Body of pancreas (tissue), 4 donors: ENCODE measurements at regions not wholly inside any gene's neighbourhood (a gene's known extent, or its start where the extent isn't known, plus 50 kb on each side); places are given as distances from the start of the nearest gene placed in this dataset.

Experiments
- ATAC-seq: fragments of 150-250 bp; one replicate; pipeline ENCODE4 v1.9.1; 2016
- DNase-seq, 4 donors: peaks; one replicate each; pipeline ENCODE4 v3.0.0-alpha.2; 2019
- H3K27ac ChIP-seq, 4 donors: fragments of 200-600 bp; sonication (generic); 1 replicate in 3 of 4; 2 replicates in 1 of 4; pipeline versions ENCODE4 v1.5.1 to v1.6.1; 2016 to 2019; ENCODE audit warnings: mild to moderate bottlenecking in 1 of 4, mixed read lengths in 1 of 4, moderate library complexity in 1 of 4
- H3K27me3 ChIP-seq, 2 donors: fragments of 200-600 bp; sonication (generic); one replicate each; pipeline ENCODE4 v1.6.0; 2016; ENCODE audit warnings: mild to moderate bottlenecking in 1 of 2
- H3K36me3 ChIP-seq, 2 donors: fragments of 200-600 bp; sonication (generic); replicated peaks in 1 of 2; 2 replicates each; pipeline ENCODE4 v1.5.1; 2016; ENCODE audit warnings: low read depth in 2 of 2; ENCODE audit not compliant: insufficient read depth in 1 of 2
- H3K4me1 ChIP-seq: fragments of 200-600 bp; sonication (generic); one replicate; pipeline ENCODE4 v1.6.0; 2016
- H3K4me3 ChIP-seq, 2 donors: fragments of 200-600 bp; sonication (generic); 1 replicate in 1 of 2; 2 replicates in 1 of 2; pipeline ENCODE4 v1.5.1; 2016 to 2019
- H3K9me3 ChIP-seq, 3 donors: fragments of 200-600 bp; sonication (generic); 1 replicate in 2 of 3; 2 replicates in 1 of 3; pipeline ENCODE4 v1.5.1; 2016
- POLR2A ChIP-seq, 3 donors: fragments of 450-650 bp; IDR thresholded peaks; one replicate each; pipeline ENCODE4 v1.6.1; 2016; ENCODE audit warnings: antibody characterized with exemption in 3 of 3, mild to moderate bottlenecking in 2 of 3
- WGBS, 2 donors: methylation state at CpG; one replicate each; pipeline ENCODE4 v1.1.5; 2017; 5-methylcytosine and 5-hydroxymethylcytosine counted together
- intact Hi-C: fragments of 100-400 bp; cut with DNase I; formaldehyde crosslinking; loops from one replicate; pipeline ENCODE4 v1.15.1; 2023
- TF ChIP-seq, protein P1 (sequence below), 7 experiments: fragments of 450-650 bp in 4 of 7; fragments of 200-600 bp in 3 of 7; sonication (generic) in 3 of 7; IDR thresholded peaks; one replicate each; pipeline ENCODE4 v1.5.1; 2016 to 2019; ENCODE audit warnings: antibody characterized with exemption in 7 of 7

DNA sequence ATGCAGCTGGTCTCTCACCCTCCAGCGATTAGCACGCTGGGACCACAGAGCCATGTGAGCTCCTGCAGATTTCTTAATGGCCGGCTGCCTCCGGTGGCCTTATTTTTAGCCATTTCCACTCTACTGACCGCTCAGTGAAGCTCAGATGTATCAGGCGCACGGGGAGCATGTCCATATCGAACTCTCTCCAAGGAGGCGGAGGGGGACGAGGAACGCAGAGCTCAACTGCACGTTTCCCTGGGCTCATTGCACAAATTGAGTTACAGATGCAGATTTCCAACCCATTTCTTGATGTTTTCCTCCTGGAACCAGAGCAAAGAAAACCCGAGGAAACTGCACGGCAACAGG is 207.1 kb downstream of the CTTN start:
- H3K4me1 ChIP-seq = peaks cover 4% of the 10 kb centered on the region
- 92 to 95% methylated on average over 14 of the region's 14 CpGs for WGBS, 2 donors
- ATAC-seq = no peak
- no peaks in the 10 kb centered on the region for H3K27me3 ChIP-seq
- H3K27ac ChIP-seq = no peak overlapping the region
- TF ChIP-seq, protein P1, sequence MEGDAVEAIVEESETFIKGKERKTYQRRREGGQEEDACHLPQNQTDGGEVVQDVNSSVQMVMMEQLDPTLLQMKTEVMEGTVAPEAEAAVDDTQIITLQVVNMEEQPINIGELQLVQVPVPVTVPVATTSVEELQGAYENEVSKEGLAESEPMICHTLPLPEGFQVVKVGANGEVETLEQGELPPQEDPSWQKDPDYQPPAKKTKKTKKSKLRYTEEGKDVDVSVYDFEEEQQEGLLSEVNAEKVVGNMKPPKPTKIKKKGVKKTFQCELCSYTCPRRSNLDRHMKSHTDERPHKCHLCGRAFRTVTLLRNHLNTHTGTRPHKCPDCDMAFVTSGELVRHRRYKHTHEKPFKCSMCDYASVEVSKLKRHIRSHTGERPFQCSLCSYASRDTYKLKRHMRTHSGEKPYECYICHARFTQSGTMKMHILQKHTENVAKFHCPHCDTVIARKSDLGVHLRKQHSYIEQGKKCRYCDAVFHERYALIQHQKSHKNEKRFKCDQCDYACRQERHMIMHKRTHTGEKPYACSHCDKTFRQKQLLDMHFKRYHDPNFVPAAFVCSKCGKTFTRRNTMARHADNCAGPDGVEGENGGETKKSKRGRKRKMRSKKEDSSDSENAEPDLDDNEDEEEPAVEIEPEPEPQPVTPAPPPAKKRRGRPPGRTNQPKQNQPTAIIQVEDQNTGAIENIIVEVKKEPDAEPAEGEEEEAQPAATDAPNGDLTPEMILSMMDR (IDR thresholded peaks at IDR 0.05) = no peak
- TF ChIP-seq POLR2A (IDR thresholded peaks at IDR 0.05) = no peak
- H3K9me3 ChIP-seq = no peaks in the 10 kb centered on the region
- H3K36me3 ChIP-seq = no peaks in the 10 kb centered on the region
- DNase-seq = no peak
- H3K4me3 ChIP-seq = no peak overlapping the region
- intact Hi-C loops = no loop called here

- Histone ChIP-seq H3K4me1 (peaks cover 8% of the 10 kb centered on the region), H3K4me3 (no peak overlapping the region), H3K9me3 (no peaks in the 10 kb centered on the region), H3K36me3 (no peaks in the 10 kb centered on the region), H3K27me3 (no peaks in the 10 kb centered on the region), H3K27ac (no peak overlapping the region)
- no peak for DNase-seq
- TF ChIP-seq, protein P1 (IDR thresholded peaks at IDR 0.05) = no peak
- TF ChIP-seq POLR2A (IDR thresholded peaks at IDR 0.05) = no peak
- intact Hi-C loops = no loop called here
- ATAC-seq = no peak
- 69 to 71% methylated on average over 5 of the region's 5 CpGs for WGBS, 2 donors
These were observed 207.5 kb downstream of the CTTN start for GRCh38 chr11:70605846-70606245.

DNA sequence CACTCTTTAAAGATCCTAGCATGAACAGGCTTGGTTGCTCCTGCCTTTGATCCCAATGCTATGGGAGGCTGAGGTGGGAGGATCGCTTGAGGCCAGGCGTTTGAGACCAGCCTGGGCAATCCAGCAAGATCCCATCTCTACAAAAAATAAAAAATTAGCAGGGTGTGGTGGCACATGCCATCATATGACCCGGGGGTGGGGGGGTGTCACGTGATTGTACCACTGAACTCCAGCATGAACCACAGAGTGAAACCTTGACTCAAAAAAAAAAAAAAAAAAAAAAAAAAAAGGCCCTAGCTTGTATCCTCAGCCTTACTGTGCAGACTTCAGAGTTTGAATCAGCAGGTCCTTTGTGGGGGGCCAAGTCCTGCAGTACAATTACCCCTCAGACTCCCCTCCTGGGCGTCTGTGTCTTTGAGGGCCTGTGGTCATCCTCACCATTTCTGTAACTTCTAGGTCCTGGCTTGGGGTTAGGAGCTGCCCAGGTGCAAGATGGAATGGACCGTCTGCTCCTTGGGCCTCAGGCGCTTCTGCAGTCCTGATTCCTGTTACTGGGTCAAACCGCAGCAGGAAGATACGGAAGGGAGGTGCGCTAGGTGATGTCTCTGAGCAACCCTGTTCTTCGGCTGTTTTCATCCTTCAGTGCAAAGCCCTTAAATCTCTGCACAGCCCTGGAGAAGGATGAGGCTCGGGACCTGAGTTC is 208.1 kb downstream of the CTTN start:
- no peaks in the 10 kb centered on the region for H3K36me3 ChIP-seq

GRCh38 chr11:70606951-70607330 is 208.6 kb downstream of the CTTN start:
- no peaks in the 10 kb centered on the region for H3K27me3 ChIP-seq
- H3K9me3 ChIP-seq = no peaks in the 10 kb centered on the region
- ATAC-seq (no peak), DNase-seq (no peak)
- H3K36me3 ChIP-seq = no peaks in the 10 kb centered on the region
- H3K4me1 ChIP-seq = peaks cover 13% of the 10 kb centered on the region
- intact Hi-C loops = no loop called here
- H3K4me3 ChIP-seq = no peak overlapping the region
- 74 to 82% methylated on average over 6 to 10 of the region's 10 CpGs for WGBS, 2 donors
- no peak overlapping the region for H3K27ac ChIP-seq
- TF ChIP-seq, protein P1 (IDR thresholded peaks at IDR 0.05) = no peak
- no peak for TF ChIP-seq POLR2A (IDR thresholded peaks at IDR 0.05)

More for the DNA sequence above, 208.1 kb downstream of the CTTN start:
- peaks cover 12% of the 10 kb centered on the region for H3K4me1 ChIP-seq
- no peak overlapping the region for H3K4me3 ChIP-seq
- no peaks in the 10 kb centered on the region for H3K9me3 ChIP-seq
- ATAC-seq = no peak
- intact Hi-C loops = no loop called here
- H3K27ac ChIP-seq = no peak overlapping the region
- 86 to 97% methylated on average over 10 to 12 of the region's 12 CpGs for WGBS, 2 donors
- H3K27me3 ChIP-seq = no peaks in the 10 kb centered on the region
- TF ChIP-seq, protein P1 (IDR thresholded peaks at IDR 0.05) = no peak
- no peak for TF ChIP-seq POLR2A (IDR thresholded peaks at IDR 0.05)
- no peak for DNase-seq

GRCh38 chr11:70607561-70607960 is 209.2 kb downstream of the CTTN start:
- ATAC-seq (no peak), DNase-seq (no peak)
- H3K4me1 ChIP-seq = peaks cover 13% of the 10 kb centered on the region
- WGBS, 2 donors = 80 to 82% methylated on average over 2 to 5 of the region's 6 CpGs
- TF ChIP-seq POLR2A (IDR thresholded peaks at IDR 0.05) = no peak
- no peak overlapping the region for H3K4me3 ChIP-seq
- H3K9me3 ChIP-seq = no peaks in the 10 kb centered on the region
- intact Hi-C loops = no loop called here
- no peaks in the 10 kb centered on the region for H3K36me3 ChIP-seq
- no peaks in the 10 kb centered on the region for H3K27me3 ChIP-seq
- no peak overlapping the region for H3K27ac ChIP-seq
